MM.1S (cell line): ENCODE measurements at regions not wholly inside any gene's neighbourhood (a gene's known extent, or its start where the extent isn't known, plus 50 kb on each side); places are given as distances from the start of the nearest gene placed in this dataset.

Experiments
- DNase-seq: peaks from one replicate; pipeline ENCODE4 v3.0.0-alpha.2; 2015
- H2AFZ ChIP-seq: fragments of 300-600 bp; sonication (generic); 2 replicates; pipeline ENCODE4 v1.6.0; 2016; ENCODE audit warnings: antibody characterized with exemption, low read length
- H3F3A ChIP-seq: fragments of 300-600 bp; sonication (generic); 2 replicates; pipeline ENCODE4 v1.6.1; 2016; ENCODE audit warnings: mild to moderate bottlenecking, antibody characterized with exemption, low read length, moderate library complexity, mixed read lengths; ENCODE audit not compliant: insufficient read depth
- H3K27ac ChIP-seq: fragments of 300-600 bp; sonication (generic); 2 replicates; pipeline ENCODE4 v1.5.1; 2016; ENCODE audit warnings: mild to moderate bottlenecking, low read length
- H3K27me3 ChIP-seq: fragments of 300-600 bp; sonication (generic); replicated peaks from 2 replicates; pipeline ENCODE4 v1.6.0; 2016; ENCODE audit warnings: low read length; ENCODE audit not compliant: insufficient read depth
- H3K36me3 ChIP-seq: fragments of 300-600 bp; sonication (generic); replicated peaks from 2 replicates; pipeline ENCODE4 v1.6.1; 2016; ENCODE audit warnings: mild to moderate bottlenecking, low read length, mixed read lengths; ENCODE audit not compliant: insufficient read depth
- H3K4me1 ChIP-seq: fragments of 300-600 bp; sonication (generic); 2 replicates; pipeline ENCODE4 v1.6.1; 2016; ENCODE audit warnings: low read length, mixed read lengths
- H3K4me2 ChIP-seq: fragments of 300-600 bp; sonication (generic); 2 replicates; pipeline ENCODE4 v1.6.0; 2016; ENCODE audit warnings: low read depth, low read length
- H3K4me3 ChIP-seq: fragments of 300-600 bp; sonication (generic); 2 replicates; pipeline ENCODE4 v1.5.1; 2016; ENCODE audit warnings: low read length, mixed read lengths
- H3K79me2 ChIP-seq: fragments of 300-600 bp; sonication (generic); 2 replicates; pipeline ENCODE4 v1.6.1; 2016; ENCODE audit warnings: mixed run types, low read length, mixed read lengths
- H3K9ac ChIP-seq: fragments of 300-600 bp; sonication (generic); 2 replicates; pipeline ENCODE4 v1.6.1; 2016; ENCODE audit warnings: low read length, mixed read lengths
- H3K9me2 ChIP-seq: fragments of 300-600 bp; sonication (generic); replicated peaks from 2 replicates; pipeline ENCODE4 v1.6.1; 2016; ENCODE audit warnings: mild to moderate bottlenecking, low read length, mixed read lengths; ENCODE audit not compliant: insufficient read depth
- H3K9me3 ChIP-seq: fragments of 300-600 bp; sonication (generic); replicated peaks from 2 replicates; pipeline ENCODE4 v1.6.1; 2016; ENCODE audit warnings: mild to moderate bottlenecking, low read length, mixed read lengths; ENCODE audit not compliant: insufficient read depth
- H4K20me1 ChIP-seq: fragments of 300-600 bp; sonication (generic); 2 replicates; pipeline ENCODE4 v1.6.1; 2016; ENCODE audit warnings: mild to moderate bottlenecking, low read length, moderate library complexity, mixed read lengths; ENCODE audit not compliant: insufficient read depth
- EZH2 ChIP-seq: fragments of 300-600 bp; sonication (generic); optimal IDR thresholded peaks from 2 replicates; pipeline ENCODE3; 2017; ENCODE audit warnings: low read depth, mild to moderate bottlenecking, antibody characterized with exemption, low read length, mixed read lengths
- EZH2phosphoT487 ChIP-seq: fragments of 300-600 bp; sonication (generic); IDR thresholded peaks from 2 replicates; pipeline ENCODE4 v1.6.1; 2018; ENCODE audit warnings: antibody characterized with exemption, low read length
- TF ChIP-seq, protein P1 (sequence below): fragments of 300-600 bp; sonication (generic); IDR thresholded peaks from 2 replicates; pipeline ENCODE4 v1.5.1; 2016; ENCODE audit warnings: antibody characterized with exemption, low read length, mixed read lengths

- Histone ChIP-seq H3K9me2 (no peaks in the 10 kb centered on the region), H3K36me3 (no peaks in the 10 kb centered on the region), H3F3A (no peaks in the 10 kb centered on the region), H2AFZ (no peak overlapping the region), H3K27me3 (peaks cover 6% of the 10 kb centered on the region), H3K9me3 (no peaks in the 10 kb centered on the region), H3K4me3 (no peak overlapping the region), H4K20me1 (no peaks in the 10 kb centered on the region), H3K79me2 (no peaks in the 10 kb centered on the region), H3K4me2 (no peak overlapping the region), H3K27ac (no peak overlapping the region), H3K9ac (no peak overlapping the region), H3K4me1 (no peaks in the 10 kb centered on the region)
- DNase-seq: no peak
- TF ChIP-seq, protein P1, sequence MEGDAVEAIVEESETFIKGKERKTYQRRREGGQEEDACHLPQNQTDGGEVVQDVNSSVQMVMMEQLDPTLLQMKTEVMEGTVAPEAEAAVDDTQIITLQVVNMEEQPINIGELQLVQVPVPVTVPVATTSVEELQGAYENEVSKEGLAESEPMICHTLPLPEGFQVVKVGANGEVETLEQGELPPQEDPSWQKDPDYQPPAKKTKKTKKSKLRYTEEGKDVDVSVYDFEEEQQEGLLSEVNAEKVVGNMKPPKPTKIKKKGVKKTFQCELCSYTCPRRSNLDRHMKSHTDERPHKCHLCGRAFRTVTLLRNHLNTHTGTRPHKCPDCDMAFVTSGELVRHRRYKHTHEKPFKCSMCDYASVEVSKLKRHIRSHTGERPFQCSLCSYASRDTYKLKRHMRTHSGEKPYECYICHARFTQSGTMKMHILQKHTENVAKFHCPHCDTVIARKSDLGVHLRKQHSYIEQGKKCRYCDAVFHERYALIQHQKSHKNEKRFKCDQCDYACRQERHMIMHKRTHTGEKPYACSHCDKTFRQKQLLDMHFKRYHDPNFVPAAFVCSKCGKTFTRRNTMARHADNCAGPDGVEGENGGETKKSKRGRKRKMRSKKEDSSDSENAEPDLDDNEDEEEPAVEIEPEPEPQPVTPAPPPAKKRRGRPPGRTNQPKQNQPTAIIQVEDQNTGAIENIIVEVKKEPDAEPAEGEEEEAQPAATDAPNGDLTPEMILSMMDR: no peak
- no peak for TF ChIP-seq EZH2phosphoT487
- TF ChIP-seq EZH2: no peak
Observed at GRCh38 chr6:33878562-33878961, 74.8 kb upstream of the MLN start.

DNA sequence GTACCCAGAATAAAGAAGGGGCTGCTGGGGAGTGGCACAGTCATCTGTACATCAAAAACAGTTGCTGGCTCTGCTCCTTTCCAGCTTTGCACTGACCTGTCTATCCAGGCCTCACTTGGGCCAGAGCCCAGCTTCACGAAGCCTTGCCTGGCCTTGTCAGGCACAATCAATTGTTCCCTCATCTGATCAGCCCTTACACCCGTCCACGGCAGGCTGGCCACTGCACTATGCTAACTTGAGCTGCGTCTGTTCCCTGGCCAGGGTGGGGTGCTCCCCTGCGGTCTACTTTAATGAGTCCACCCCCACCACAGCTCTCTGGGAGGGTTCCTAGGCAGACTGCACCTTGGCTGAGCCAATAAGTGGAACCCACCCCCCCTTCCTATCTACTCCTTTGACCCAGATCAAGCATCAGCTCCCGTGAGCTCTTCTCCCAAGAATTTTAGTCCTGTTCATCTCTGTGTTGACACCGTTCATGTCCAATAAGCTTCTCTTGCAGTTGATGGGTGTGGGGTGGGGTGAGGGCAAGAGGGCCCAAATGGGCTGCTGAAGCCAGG is 74.3 kb upstream of the MLN start:
- H3K36me3 ChIP-seq: no peaks in the 10 kb centered on the region

DNA sequence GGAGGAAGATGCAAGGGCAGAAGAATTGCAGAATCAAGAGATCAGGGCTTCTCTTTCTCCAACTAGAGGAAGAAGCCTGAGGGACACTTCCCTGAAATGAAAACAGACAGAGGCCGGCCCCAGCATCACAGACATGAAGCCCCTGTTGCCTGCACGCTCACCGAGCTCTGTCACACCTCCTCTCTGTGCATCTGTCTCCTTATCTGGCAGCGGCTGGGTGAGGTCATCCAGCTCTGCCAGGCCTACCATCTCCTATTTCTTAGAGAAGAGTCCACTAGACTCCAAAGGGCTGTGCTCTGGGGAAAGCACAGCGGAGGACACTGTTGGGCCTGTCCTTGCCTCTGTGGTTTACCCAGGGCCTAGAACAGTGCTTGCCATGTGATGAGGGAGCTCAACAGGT is 71.9 kb upstream of the MLN start:
- Histone ChIP-seq H3K9me2 (no peaks in the 10 kb centered on the region), H3K36me3 (no peaks in the 10 kb centered on the region), H2AFZ (no peak overlapping the region), H3K4me2 (no peak overlapping the region), H3F3A (no peaks in the 10 kb centered on the region), H3K4me3 (no peak overlapping the region), H3K9ac (no peak overlapping the region), H3K27me3 (no peaks in the 10 kb centered on the region), H3K27ac (no peak overlapping the region), H4K20me1 (no peaks in the 10 kb centered on the region), H3K4me1 (no peaks in the 10 kb centered on the region), H3K79me2 (no peaks in the 10 kb centered on the region), H3K9me3 (no peaks in the 10 kb centered on the region)
- DNase-seq: no peak
- TF ChIP-seq EZH2phosphoT487 (no peak), EZH2 (no peak)
- TF ChIP-seq, protein P1: no peak

More for the DNA sequence above, 74.3 kb upstream of the MLN start:
- no peak overlapping the region for H3K4me3 ChIP-seq
- H3K9ac ChIP-seq: no peak overlapping the region
- no peak for TF ChIP-seq EZH2
- TF ChIP-seq, protein P1: no peak
- no peak for TF ChIP-seq EZH2phosphoT487
- H3K4me2 ChIP-seq: no peak overlapping the region
- H3K27me3 ChIP-seq: peaks cover 2% of the 10 kb centered on the region
- H3K9me2 ChIP-seq: no peaks in the 10 kb centered on the region
- no peak overlapping the region for H3K27ac ChIP-seq
- no peaks in the 10 kb centered on the region for H3K79me2 ChIP-seq
- no peaks in the 10 kb centered on the region for H3F3A ChIP-seq
- no peaks in the 10 kb centered on the region for H3K9me3 ChIP-seq
- H2AFZ ChIP-seq: no peak overlapping the region
- no peaks in the 10 kb centered on the region for H3K4me1 ChIP-seq
- DNase-seq: no peak
- H4K20me1 ChIP-seq: no peaks in the 10 kb centered on the region
